CD4-positive, alpha-beta T cell treated with Interleukin-21 for 1 hour (primary cell): ENCODE measurements at regions not wholly inside any gene's neighbourhood (a gene's known extent, or its start where the extent isn't known, plus 50 kb on each side); places are given as distances from the start of the nearest gene placed in this dataset.
"Not testable (repeated sequence)": the region's sequence is repeated elsewhere in the genome, so short reads cannot be mapped to it uniquely, and the experiment has no call there.

Source experiments
- DNase-seq: peaks from one replicate; pipeline ENCODE4 v3.0.0-alpha.2; 2020

DNA sequence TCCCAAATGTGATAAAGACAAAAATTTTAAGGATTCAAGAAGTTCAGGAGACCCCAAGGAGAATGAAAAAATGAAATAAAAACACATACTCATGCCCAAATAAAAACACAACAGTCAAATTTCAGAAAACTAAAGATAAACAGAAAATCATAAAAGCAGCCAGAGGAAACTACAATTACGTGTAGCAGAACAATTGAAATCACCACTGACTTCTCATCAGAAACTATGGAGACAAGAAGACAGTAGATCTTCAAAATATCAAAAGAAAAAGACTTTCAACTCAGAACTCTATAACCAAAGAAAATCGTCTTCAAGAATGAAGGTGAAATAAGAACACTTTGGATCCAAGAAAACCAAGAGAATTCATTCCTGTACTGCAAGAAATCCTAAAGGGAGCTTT is 54.9 kb downstream of the DIO3 start:
- DNase-seq: no peak

DNA sequence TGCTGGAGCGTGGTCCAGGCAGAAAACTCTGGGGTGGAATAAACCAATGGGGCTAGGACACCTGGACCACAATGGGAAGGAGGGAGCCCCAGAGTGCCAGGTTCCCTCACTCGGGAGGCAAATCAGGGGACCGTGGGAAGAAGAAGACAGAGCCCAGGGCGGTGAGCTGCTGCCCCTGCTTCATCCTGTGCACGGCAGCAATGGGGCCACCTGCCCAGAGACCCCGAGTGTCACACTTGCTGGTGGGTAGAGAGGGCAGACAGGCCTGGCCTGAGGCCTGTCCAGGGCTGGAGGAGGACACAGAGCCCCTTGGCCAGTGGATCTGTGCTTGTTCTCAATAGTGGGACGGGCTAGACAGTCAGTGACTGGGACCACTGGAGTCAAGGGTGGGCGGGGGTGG is 58.2 kb downstream of the DIO3 start:
- no peak for DNase-seq

DNA sequence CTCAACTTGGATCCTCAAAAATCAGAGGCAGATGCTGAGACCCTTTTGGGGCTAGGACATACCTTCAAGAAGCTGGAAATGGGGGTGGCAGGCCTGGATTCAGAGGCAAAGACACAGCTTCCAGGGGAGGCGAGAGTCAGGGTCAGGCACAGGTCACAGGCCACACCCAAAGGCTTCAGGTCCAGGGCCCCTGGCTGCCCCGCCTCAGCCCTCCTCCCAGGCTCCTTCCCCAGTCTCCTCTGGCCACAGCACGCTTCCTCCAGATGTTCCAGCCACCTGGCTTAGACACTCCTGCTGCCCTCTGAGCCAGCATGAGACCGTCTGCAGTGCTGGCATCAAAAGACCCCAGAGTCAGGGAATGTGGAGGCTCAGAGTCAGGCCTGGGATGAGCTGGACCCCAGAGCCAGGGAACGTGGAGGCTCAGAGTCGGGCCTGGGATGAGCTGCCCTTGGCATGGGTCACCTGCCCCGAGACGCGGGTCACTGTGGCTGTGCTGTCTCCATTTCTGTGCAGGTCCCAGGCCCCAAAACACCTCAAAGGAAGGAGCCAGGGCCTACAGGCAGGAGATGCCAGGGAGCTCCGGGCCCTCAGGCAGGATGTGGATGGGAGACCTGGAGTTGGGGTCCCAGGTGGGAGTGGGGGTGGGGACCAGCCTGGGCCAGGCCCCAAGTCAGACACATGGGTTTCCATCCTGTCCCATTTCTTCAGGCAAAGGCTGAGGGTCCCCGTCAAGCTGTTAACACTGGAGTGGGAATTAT is 58.9 kb downstream of the DIO3 start:
- DNase-seq: no peak

DNA sequence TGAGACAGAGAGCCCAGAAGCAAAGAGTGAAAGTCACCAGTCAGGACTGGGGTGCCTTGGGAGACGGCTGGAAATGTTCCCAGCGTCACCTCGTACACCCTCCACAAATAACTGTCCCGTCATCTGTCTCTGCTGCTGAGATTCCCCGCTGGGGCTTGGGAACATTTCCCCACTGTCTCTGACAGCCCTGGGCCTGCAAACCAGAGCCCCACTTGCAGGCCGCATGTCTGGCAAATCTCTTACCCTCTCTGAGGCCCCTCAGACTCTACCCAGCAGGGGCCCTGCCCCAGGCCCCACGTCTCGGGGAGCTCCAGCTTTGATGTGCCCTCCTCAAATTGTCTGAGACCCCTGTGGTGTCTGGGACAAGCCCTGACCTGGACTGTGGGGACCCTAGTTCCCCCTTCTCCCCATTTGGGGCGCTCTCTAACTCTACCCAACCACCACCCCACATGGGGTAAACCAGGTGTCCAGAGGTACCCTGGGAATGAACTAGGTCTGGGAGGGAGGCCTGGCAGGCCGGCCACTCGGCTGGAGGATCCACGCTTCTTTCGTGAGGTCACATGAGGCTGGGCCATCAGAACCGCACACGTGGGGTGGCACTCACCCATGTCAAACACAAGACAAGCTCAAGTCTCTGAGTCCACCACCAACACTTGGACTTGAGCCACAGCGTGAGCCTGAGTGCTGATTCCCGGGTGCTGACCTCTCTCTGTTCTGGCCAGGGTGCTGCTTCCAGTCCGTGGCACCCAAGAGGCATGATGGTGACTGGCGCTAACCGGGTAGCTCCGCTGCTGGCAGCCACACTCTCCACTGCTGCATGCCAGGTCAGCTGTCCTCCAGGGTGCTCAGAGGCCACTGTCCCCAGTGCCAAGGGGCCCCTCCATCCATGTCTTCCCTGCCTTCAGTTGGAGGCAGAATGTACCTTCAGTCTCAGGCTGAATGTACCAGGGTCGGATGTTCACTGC is 59.8 kb downstream of the DIO3 start:
- no peak for DNase-seq

DNA sequence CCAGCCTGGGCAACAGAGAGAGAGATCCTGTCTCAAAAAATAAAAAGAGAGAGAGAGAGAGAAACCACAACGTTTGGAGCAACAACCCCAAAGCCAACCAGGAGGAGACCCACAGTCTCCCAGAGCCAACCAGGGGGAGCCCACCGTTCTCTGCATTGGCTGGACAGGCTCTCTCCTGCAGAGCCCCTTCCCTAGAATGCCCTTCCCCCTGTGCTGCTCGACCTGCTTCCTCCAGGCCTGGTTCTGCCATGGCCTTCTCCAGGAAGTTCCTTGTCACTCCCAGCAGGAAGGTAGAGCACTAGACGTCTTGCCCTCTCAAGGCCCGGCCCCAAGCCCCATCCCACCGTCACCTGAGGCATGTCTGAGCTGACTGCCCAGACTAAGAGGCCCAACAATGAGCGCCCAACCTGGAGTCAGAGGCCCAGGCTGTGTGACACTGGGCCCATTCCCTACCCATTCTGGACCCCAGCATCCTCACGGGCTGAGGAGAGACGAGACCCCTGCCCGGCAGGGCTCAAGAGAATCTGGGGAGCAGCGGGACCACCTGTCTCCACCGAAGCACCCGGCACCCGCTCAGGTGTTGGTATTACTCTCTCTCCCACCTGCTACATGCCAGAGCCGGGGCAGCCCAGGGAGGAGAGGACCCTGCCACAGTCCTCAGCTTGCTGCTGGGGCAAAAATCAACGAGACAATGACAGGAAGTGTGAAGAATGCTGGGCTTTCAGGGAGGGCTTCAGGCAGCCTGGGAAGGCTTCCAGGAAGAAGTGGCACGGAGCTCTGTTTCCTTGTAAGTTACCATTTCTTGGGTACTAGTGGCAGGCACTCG is 61.2 kb downstream of the DIO3 start:
- DNase-seq: no peak

DNA sequence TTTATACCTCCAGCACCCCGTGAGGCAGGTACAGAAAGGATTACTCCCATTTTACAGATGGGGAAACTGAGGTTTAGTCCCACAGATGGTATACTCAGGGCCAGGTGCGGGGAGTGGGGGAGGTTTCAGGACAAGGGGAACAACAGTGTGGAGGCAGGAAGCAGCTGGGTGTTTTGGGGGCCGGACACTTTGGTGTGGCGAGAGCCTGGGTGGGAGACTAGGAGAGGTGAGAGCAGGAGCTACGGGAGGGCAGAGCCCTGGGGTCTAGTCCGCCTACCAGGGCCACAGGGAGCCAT is 61.7 kb downstream of the DIO3 start:
- no peak for DNase-seq

DNA sequence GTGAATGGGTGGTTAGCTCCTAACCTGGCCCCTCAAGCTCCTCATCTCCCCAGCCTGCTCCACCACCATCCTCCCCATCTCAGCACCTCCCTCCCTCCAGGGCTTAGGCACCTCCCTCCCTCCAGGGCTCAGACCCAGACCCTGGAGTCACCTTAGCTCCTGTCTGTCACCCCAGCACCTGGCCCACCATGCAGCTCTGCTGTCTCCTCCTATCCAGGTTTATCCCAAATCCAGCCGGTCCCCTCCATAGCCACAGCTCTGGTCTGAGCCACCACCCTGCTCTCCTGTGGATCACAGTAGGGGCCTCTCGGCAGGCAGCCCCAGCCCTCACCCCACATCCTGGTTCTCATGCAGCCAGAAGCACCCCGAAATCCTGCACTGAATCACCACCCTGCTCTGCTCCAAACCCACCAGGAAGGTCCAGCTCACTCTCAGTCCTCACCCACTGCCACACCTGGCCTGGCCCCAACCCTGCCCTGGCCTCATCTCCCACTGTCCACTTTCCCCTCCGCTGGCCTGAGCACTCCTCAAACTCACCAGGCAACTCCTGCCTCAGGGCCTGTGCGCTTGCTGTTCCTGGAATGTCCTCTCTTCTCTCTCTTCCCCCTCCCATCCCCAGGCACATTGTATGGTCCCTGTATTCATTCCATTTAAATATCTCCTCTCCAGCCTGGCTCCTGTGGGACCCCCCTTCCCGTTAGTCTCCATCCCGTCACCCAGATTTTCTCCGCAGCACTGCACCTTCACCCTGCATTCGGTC is 62.6 kb downstream of the DIO3 start:
- DNase-seq: no peak

DNA sequence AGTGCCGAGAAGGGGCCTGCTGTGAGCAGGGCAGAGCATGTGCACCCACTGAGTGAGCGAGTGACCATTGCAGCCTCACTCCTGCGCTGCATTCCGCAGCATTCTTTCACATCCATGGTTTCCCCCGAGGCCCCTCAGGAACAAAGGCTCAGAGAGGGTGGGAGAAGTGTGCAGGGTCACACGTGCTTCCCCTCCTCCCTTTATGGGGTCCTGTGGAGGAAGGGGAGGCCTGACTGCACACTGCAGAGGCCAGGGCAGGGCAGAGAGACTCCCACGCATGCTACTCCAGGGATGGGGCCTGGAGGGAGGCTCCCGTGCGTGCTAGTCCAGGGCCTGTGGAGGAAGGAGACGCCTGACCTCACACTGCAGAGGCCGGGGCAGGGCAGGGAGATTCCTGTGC is 63.2 kb downstream of the DIO3 start:
- DNase-seq: no peak

DNA sequence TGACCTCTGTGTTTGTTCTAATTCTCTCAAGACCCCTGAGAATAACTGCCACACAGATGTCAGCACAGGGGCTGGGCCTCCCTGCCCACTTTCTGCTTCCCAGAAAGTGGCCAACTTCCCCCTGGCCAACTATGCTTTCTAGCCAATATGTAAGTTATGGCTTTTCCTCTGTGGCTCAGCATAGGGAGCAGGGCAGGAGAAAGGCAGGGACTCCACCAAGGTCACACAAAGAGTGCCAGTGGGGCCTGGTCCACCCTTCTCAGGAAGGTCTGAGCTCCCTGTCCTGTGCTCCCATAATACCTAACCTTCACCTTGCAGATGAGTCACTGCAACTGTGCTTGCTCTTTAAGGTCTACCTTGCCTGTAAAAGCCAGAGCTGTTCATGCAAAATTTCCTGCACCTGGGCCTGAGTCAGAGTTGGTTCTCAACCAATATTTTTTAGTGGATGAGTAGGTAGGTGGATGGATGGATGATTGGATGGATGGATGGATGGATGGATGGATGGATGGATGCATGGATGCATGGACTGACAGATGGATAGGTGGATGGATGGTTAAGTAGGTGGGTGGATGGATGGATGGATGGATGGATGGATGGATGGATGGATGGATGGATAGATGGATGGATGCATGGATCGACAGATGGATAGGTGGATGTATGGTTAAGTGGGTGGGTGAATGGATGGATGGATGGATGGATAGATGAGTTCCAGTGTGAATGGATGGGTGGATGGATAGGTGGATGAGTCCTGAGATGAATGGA is 64.2 kb downstream of the DIO3 start:
- DNase-seq: no peak

DNA sequence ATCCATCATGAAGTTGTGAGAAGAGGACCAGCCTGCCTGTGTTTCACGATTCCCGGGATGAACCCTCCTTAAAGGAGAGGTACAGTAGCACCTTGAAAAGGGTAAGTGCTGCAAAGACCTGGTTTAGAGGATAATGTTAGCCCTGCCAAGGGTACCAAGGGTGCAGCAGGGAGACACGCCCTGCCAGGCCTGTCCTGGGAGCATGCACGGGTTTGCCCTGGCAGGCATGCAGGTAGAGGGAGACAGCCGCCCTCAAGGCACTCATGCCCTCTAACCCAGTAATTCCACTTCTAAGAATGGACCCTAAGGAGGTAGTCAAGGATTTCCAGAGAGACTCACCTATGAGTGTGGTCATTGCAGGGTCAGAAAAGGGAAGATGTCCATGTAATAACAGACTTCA is 65.0 kb downstream of the DIO3 start:
- DNase-seq: no peak

DNA sequence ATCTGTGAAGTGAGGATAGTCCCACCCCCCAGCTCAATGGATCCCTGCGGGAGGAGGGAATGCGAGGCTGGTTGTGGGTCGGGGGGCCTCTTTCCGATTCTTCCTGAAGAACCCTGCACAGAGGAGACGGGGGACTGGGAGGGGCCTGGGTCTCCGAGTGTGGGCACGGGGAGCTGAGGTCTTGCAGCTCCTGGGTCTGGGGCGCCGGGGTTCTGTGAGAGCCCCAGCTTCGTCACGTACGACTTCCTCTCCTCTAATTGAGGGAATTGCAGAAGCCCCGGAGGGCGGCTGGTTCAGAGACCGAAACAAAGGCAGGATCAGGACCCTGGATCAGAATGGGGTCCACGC is 66.6 kb downstream of the DIO3 start:
- DNase-seq: no peak

DNA sequence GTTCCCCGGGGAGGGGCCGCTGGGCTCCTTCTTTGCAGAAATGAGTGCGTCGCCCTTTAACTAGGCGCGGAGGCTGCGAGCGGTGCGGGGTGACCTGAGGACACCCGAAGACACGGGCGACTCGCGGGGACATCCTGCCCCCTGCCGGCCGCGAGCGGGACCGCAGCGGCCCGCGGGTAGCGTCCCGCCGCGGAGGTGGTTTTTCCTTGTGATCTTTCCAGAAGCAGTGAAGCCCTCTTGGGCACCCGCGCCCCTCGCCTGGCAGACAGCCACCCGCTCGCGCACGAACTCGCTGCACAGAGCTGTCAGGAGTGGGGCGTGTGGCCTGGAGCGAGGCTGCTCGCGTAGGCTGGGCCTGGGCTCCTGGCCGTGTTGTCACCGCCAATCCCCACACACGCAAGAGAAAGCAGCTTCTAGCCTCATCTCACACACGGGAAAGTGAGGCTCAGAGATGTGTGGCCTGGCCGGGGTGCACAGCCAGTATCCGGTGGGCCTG is 67.2 kb downstream of the DIO3 start:
- DNase-seq: peak; percentile 66

DNA sequence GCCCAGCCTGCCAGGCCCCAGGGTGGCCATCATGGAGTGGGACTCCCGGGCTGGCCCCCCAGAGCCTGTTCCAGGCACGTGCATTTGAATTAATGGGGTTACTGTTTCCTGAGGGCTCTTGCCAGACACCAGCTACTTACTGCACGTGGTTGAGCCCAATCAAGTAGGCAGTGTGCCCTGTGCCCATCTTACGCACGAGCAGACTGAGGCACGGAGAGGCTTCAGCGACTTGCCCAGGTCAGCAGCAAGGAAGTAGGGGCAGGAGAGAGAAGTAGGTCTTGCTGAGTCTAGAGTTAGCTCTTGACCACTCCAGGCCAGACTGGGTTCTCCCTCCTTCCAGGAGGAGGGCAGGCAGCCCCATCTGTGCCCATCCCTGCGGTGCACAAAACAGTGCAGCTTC is 67.7 kb downstream of the DIO3 start:
- DNase-seq: no peak

DNA sequence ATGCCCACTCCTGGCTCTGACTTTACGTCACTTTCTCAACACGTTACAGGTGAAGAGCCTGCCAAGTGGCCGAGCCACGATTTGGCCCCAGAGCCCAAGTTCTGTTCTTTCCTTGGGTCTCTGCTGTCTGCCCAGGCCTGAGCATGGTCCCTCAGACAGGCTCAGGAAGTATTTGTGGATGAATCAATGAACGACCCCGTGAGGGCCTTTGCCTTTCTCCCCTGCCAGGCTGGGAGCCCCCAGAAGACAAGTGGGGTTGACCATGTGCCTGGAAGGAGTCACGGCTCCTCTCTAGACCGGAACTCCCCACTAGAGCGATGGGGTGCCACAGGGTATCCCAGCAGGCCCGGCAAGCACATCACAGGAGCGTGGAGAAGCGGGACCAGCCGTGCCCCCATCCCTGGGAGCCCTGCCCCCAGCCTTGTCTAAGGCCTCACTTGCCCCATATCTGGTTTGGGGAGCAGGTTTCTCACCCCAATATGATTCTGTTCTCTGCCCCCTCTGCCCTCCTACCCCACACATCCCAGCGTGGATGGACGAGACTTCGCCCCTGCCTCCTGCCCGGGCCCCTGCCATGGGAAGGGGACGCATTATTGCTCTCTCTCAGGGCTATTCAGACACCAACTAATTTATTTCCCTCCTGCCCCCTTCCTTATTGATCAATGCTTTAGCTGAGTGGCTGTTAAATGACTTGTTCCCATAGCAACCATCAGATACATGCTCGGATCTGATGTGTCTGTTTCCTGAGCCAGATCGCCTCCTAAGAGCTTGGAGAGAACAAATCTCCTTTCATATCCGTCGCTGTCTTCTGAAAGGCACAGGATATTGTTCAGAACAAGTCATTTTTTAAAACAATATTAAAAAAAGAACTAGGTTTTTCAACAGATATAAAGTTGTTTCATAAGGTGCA is 69.0 kb downstream of the DIO3 start:
- DNase-seq: no peak

DNA sequence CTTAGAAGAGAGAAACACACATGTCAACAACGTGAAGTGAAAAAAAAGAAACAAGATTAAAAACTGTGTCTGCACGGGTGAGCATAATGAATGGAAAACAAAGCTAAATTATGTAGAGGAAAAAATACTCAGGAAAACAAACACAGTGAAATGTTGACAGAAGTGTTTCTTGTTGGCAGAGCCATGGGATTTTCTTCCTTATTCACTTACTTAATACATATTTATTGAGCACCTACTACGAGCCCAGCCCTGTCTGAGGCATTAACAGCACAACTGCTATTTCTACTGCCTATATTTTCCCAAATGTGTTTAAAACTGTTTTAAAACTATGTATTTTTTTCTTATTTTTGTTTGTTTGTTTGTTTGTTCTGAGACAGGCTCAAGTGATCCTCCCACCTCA is 69.9 kb downstream of the DIO3 start:
- DNase-seq: no peak

DNA sequence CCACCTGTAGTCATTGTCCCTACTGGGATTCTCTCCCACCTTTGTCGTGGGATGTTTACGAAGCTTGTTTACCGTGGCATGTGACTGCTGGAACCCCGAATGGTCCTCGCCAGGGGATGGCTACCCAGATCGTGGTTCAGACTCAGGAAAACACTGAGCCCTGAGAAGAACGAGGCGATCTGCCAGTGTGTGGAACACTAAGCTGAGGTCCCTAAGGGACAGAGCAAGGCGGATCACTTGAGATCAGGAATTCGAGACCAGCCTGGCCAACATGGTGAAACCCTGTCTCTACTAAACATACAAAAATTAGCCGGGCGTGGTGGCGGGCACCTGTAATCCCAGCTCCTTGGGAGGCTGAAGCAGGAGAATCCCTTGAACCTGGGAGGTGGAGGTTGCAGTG is 70.7 kb downstream of the DIO3 start:
- DNase-seq: not testable (repeated sequence)

DNA sequence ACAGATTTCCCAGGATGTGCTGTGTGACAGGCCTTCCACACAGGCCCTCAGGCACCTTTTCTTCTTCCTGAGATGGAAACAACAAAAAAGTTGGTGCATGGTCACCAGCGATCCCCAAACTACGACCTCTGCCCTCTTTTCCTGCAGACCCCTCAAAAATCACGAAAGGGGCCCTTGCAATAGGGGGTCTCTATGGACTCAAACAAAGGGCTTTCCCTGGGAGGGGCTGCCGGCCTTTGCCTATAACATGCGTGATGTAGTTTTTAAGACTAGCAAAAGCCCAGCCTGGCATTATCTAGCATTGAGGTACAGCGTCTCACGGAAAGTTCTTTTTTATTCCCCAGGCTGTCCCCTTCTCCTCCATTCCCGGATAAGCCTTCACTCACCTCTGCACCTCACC is 71.2 kb downstream of the DIO3 start:
- no peak for DNase-seq

DNA sequence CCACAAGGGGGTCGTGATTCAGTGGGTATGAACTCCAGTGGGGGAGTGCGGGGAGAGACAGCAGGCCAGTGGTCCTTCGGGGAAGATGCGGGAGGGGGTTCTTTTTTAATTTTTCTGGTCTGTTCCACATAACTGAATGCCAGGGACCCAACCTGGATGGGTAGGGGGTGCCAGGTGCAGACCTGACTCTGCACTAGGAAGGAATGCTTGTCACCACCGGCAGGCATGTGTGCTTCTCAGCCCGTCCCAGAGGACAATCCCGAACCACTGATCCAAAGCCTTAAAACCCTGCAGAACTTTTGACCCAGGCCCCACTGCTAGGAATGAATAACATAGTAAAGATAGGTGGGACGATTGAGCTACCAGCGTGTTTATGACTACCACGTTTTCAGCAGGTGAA is 72.0 kb downstream of the DIO3 start:
- DNase-seq: no peak

DNA sequence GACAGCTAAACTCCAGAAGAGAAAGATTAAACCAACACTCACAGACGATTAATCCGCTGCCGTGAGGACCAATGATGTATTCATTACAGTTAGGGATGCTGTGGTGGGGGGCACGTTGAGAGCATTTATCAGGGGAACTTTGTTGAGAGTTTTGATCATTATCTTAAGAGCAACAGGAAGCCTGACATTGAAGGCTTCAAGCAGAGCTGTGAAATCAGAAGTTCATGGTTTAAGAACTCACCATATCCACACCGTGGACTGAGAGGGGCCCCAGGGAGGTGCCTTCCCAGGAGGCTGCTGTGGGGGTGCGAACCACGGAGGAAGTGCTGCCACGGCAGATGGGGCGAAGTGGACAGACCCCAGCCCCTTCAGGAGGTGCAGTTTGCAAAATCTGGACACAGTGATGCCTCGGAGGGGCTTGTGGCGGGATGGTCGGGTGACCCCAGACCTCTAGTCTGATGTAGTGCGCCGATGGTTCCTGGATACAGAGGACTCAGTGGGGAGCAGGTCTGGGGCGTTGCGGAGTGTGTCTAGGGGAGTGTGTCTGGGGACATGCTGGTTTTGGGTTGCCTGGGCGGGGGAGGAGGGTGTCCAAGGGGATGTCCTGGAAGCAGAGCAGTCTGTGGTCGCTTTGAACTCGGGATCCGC is 73.0 kb downstream of the DIO3 start:
- DNase-seq: no peak
